ENCODE measurements at regions not wholly inside any gene's neighbourhood (a gene's known extent, or its start where the extent isn't known, plus 50 kb on each side); places are given as distances from the start of the nearest gene placed in this dataset.

DNA sequence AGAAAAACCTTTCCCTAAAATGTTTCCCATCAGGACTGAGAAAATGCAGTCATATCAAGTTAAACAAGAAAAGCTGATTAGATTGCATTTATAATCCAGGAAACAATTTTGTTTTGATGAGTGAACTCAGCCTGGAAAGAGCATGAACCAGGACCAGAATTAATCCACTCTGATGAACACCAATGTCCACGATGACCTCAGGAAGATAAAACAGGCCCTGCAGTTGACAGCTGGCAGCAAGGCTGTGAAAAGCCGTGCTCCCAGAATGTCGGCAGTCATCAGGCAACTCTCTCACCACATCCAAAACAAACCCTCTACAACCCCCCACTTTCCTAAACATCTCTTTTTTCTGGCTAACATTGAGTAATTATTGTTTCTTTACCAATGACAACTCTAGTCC is 74.0 kb upstream of the PROKR2 start:
- TF ChIP-seq CTCF (conservative IDR thresholded peaks at IDR 0.05 in 1 of 2, IDR thresholded peaks at IDR 0.05 in 1 of 2; ENCODE audit: extremely low read depth in 1 of 2, insufficient read depth in 1 of 2, low read depth in 1 of 2, low read length in 2 of 2) (no peak), EZH2 (IDR thresholded peaks at IDR 0.05; ENCODE audit: borderline replicate concordance, low read length) (no peak)
